ENCODE measurements at regions not wholly inside any gene's neighbourhood (a gene's known extent, or its start where the extent isn't known, plus 50 kb on each side); places are given as distances from the start of the nearest gene placed in this dataset.

- no peak for DNase-seq
These were observed 330.5 kb downstream of the BUD13 start for GRCh38 chr11:116442238-116442752.

DNA sequence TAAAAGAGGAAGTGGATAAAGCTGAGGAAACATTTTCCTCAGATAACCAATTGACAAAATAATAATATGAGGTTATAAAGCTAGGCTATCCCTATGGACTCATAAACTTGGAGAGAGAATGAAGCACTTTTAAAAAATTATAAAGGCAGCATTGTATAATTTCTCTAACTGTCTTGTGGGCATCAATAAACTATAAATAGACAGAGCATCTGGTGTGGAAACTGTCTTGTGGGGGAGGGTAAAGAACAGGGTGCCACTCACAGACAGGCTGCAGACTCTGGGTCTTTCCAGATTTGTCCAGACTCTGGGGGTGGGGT lies 333.5 kb downstream of the BUD13 start:
- no peak for DNase-seq

DNA sequence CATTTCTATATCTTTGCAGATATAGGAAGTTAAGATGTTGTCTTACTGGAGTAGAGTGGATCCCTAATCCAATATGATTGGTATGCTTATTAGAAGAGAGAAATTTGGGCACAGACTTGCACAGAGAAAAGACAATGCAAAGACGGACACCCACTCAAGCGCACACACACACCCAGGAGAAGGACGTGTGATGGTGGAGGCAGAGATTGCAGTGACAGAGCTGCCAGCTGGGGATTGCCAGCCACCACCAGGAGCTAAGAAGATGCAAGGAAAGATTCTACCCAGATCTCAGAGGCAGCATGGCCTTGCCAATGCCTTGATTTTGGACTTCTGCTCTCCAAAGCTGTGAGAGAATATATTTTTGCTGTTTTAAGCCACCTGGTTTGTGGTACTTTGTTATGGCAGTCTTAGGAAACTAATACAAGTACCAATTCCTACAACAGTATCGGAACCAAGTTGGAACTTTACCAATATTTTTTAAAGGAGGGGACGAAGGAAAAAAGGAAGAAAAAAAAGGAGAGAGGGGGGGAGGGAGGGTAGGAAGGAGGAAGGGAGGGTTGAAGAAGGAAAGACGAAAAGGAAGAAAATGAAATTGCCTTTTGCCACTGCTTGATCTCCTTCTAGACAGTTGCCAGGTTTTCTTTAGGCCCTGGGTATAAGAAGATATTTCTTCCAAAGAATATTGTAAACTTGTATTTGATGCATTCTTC lies 334.0 kb downstream of the BUD13 start:
- DNase-seq: no peak

DNA sequence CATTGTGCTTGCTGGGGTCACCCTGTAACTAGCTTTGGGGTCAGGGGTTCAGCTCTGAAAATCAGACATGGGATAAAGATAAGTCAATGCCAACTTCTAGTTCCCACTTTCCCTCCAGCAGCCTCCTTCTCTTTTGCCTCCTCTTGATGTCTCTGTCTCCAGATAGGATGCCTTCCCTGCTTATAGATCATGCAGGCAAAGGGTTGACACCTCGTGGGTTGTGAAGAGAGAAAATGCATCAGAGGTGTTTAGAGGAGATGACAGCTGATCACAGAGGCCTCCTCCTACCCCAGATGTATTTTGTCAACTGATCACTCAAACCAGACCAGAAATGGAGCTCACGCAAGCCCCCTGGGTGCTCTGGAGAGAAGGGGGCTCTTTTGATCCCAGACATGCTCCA lies 337.8 kb downstream of the BUD13 start:
- no peak for DNase-seq

DNA sequence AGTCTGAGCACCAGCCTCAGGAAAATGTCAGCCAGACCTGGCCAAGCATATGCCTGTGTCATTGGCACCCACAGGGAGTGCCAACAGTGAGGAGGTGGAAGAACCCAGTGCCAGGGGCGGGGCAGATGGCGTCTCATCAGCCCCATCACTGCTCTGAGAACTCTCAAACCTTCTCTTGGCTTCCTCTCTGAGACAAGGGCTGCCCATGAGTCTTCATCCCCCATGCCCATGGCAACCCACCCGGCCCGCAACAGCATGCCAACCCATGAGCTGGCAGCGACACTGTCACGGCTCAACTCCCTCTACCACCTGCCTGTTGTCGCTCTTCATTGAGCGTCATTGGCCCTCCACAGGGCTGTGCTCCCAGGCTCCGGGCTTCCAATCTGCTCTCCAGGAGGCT lies 340.5 kb downstream of the BUD13 start:
- DNase-seq: no peak

- no peak for DNase-seq
These were observed 340.9 kb downstream of the BUD13 start for GRCh38 chr11:116431842-116432241.

DNA sequence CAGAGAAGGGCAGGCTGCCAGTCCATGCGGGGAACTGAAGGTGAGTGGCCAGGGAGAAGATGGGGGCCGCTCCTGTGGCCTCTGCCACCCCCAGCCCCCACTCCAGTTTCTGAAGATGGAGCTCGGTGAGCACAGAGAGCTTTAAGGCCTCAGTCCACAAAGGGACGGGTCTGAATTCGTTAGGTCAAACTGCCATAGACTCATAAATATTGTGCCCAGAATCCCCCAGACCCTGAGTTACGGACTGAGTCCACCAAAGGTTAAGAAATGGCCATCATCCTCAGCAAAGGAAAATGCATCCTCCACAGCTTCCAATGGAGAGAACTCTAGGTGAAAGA lies 344.2 kb downstream of the BUD13 start:
- no peak for DNase-seq

- DNase-seq: peak; percentile 36
These were observed 344.7 kb downstream of the BUD13 start for GRCh38 chr11:116427903-116428637.

GRCh38 chr11:116427337-116427902 lies 345.4 kb downstream of the BUD13 start:
- DNase-seq: no peak

- no peak for DNase-seq
These were observed 346.0 kb downstream of the BUD13 start for GRCh38 chr11:116426761-116427160.

- no peak for DNase-seq
These were observed 348.0 kb downstream of the BUD13 start for GRCh38 chr11:116424615-116425261.

DNA sequence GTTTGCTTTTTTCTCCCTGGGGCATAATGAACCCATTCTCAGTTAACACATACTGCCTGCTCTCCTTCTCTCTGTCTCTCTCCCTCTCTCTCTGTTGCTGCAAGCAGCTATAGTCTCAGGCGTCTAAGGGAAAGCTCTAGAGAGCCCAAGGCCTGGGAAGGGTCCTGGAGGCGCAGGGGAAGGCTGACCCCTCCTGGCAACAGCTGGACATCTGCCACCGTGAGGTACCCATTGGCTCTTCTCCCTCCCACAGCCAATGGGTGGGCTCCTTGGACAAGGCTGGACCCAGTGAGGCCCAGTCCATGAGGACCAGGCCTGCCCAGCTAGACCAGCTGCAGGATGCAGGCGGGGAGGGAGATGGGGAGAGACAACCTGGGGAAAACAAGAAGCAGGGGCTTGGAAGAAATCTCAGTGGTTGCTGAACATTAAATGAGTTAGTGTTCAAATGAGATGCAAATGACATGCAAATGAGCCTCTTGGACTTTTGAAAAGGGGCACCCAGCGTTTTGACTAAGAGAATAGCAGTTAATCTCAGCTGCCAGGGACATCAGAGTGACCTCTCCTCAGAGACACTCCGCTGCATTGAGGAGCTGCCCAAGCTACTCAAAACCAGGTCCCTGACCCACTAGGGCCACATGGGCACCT lies 349.7 kb downstream of the BUD13 start:
- DNase-seq: no peak

GRCh38 chr11:116422556-116422955 lies 350.2 kb downstream of the BUD13 start:
- no peak for DNase-seq

- DNase-seq: no peak
These were observed 351.1 kb downstream of the BUD13 start for GRCh38 chr11:116421529-116422185.

DNA sequence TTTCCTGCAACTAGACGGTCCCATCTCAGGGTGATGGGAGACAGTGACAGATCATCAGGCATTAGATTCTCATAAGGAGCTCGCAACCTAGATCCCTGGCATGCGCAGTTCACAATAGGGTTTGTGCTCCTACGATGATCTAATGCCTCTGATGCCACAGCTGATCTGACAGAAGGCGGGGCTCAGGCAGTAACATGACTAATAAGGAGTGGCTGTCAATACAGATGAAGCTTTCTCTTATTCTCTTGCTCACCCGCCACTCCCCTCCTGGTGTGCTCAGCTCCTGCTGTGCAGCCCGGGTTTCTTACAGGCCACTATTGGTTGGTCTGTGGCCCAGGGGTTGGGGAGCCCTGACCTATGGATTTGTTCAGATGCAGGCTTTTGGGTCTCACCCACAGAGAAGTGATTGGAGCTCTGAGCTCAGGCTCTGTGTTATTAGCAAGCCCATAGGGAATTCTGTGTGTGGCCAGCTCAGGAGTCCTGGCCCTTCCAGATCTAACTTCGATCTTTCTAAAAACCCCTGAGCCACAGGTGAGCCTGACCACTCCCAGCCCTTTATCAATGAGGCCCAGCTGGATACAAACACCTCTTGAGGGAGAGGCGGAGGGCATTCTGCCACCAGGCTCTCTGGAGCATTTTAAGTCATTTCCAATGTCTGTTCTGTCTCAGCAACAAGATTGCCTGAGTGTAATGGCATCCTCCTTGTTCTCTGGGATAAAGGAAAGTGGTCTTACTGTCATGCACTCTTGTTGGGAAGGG lies 351.8 kb downstream of the BUD13 start:
- no peak for DNase-seq

- DNase-seq: peak; percentile 8
These were observed 352.8 kb downstream of the BUD13 start for GRCh38 chr11:116420030-116420429.

DNA sequence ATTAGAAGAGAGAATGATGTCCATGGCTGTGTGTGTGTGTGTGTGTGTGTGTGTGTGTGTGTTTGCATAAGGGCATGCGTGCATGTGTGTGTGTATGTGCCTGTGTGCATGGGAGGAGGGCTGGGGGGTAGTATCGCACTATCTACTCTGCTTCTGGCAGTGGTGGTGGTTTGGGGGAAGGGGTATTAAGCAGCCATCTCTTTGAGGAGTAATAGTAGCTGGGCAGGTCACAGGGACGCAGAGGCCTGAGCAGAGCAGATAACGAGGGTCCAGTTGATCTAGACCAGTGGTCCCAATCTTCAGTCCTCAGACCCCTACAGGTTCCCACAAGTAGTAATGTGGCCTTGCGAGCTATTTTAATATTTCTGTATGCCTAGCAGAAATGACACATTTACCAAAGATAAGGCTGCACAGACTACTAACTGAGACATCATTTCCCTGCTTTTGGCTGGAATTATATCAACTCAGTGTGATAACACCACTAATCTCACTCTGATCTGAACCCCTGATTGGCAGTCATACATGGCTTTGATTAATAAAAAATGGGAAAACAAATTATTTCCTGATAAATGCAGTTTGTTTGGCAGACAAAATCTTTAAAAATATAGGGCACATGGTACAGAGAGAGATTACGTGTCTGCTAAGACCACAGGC lies 354.3 kb downstream of the BUD13 start:
- DNase-seq: no peak

GRCh38 chr11:116416852-116417251 lies 355.9 kb downstream of the BUD13 start:
- DNase-seq: no peak

DNA sequence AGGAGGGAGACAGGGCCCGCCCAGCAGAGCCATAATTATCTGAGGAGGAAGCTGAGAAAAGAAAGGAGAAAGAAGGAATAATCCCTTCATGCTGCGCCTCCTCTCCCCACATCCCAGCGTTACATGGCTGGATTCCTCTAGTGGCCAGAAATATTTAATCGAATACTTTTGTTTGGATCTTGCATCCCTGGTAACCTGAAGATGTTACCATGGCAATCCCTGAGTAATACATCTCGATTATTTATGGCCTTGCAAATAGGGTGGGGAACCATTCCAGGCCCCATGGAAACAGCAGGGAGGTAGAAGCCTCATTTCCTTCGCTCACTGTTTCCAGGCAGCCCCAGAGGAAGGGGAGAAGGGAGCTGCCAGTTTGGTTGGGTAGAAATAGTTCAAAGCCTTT lies 357.7 kb downstream of the BUD13 start:
- DNase-seq: peak; percentile 66

GRCh38 chr11:116414357-116414880 lies 358.4 kb downstream of the BUD13 start:
- DNase-seq: no peak

Data from skin of body (tissue), 1 donor.